PC-3 (cell line): ENCODE measurements at regions not wholly inside any gene's neighbourhood (a gene's known extent, or its start where the extent isn't known, plus 50 kb on each side); places are given as distances from the start of the nearest gene placed in this dataset.

Experiments used
- ATAC-seq: fragments of 200-7000 bp; cut with Tn5 transposase; 2 replicates; pipeline ENCODE4 v1.9.1; 2020; ENCODE audit warnings: mild to moderate bottlenecking, moderate library complexity
- BruUV-seq: library from RNA; stranded (reverse); fragments of 400-500 nt; replicated peaks from 2 replicates; lab custom pipeline; 2021; lab: Mats Ljungman, UMichigan
- CTCF ChIA-PET: fragments of 300-600 bp; sonication (Branson Sonifier 250); formaldehyde crosslinking; loops from one replicate; lab custom pipeline; 2022; ENCODE audit warnings: antibody characterized with exemption; lab: Charles Lee
- POLR2A ChIA-PET: fragments of 300-600 bp; sonication (Branson Sonifier 250); formaldehyde crosslinking; loops from one replicate; lab custom pipeline; 2022; ENCODE audit warnings: antibody characterized with exemption; ENCODE audit not compliant: unreplicated experiment; lab: Charles Lee
- DNase-seq: peaks from one replicate; pipeline ENCODE4 v3.0.0-alpha.2; 2015
- H2AFZ ChIP-seq: fragments of 300-600 bp; sonication (generic); 2 replicates; pipeline ENCODE4 v1.6.0; 2016; ENCODE audit warnings: antibody characterized with exemption, low read length
- H3F3A ChIP-seq: fragments of 300-600 bp; sonication (generic); one replicate; pipeline ENCODE4 v1.6.0; 2017; ENCODE audit warnings: antibody characterized with exemption, low read length, control low read depth, mild to moderate bottlenecking; ENCODE audit not compliant: unreplicated experiment
- H3K27ac ChIP-seq: fragments of 300-600 bp; sonication (generic); 2 replicates; pipeline ENCODE4 v1.5.1; 2016; ENCODE audit warnings: mild to moderate bottlenecking, low read length
- H3K27me3 ChIP-seq: fragments of 300-600 bp; sonication (generic); 2 replicates; pipeline ENCODE4 v1.6.1; 2016; ENCODE audit warnings: low read length, mixed read lengths
- H3K36me3 ChIP-seq: fragments of 300-600 bp; sonication (generic); 2 replicates; pipeline ENCODE4 v1.6.1; 2016; ENCODE audit warnings: low read depth, mixed run types, low read length, mixed read lengths
- H3K4me1 ChIP-seq: fragments of 300-600 bp; sonication (generic); 2 replicates; pipeline ENCODE4 v1.5.1; 2016; ENCODE audit warnings: low read length; ENCODE audit not compliant: insufficient read depth
- H3K4me2 ChIP-seq: fragments of 300-600 bp; sonication (generic); 2 replicates; pipeline ENCODE4 v1.6.0; 2016; ENCODE audit warnings: low read length
- H3K4me3 ChIP-seq: fragments of 300-600 bp; sonication (generic); 2 replicates; pipeline ENCODE4 v1.5.1; 2016; ENCODE audit warnings: mild to moderate bottlenecking, low read length, mixed read lengths
- H3K79me2 ChIP-seq: fragments of 300-600 bp; sonication (generic); 2 replicates; pipeline ENCODE4 v1.6.1; 2017; ENCODE audit warnings: low read length, mixed read lengths
- H3K9ac ChIP-seq: fragments of 300-600 bp; sonication (generic); 2 replicates; pipeline ENCODE4 v1.6.0; 2016; ENCODE audit warnings: mild to moderate bottlenecking, low read length
- H3K9me2 ChIP-seq: fragments of 300-600 bp; sonication (generic); replicated peaks from 2 replicates; pipeline ENCODE4 v1.6.1; 2016; ENCODE audit warnings: mixed run types, low read length, mixed read lengths
- H3K9me3 ChIP-seq: fragments of 300-600 bp; sonication (generic); 2 replicates; pipeline ENCODE4 v1.6.1; 2016; ENCODE audit warnings: low read length, mixed read lengths
- H4K20me1 ChIP-seq: fragments of 300-600 bp; sonication (generic); 2 replicates; pipeline ENCODE4 v1.6.1; 2016; ENCODE audit warnings: low read length, mixed read lengths
- CTCF ChIP-seq: fragments of 300-600 bp; sonication (generic); conservative IDR thresholded peaks from 2 replicates; pipeline ENCODE4 v1.5.1; 2017; ENCODE audit warnings: antibody characterized with exemption, low read depth, mild to moderate bottlenecking, low read length
- EZH2 ChIP-seq: fragments of 300-600 bp; sonication (generic); IDR thresholded peaks from one replicate; pipeline ENCODE4 v1.6.1; 2017; ENCODE audit warnings: antibody characterized with exemption, mild to moderate bottlenecking, low read length; ENCODE audit not compliant: unreplicated experiment
- EZH2phosphoT487 ChIP-seq: fragments of 300-600 bp; sonication (generic); IDR thresholded peaks from 2 replicates; pipeline ENCODE4 v1.6.1; 2018; ENCODE audit warnings: mild to moderate bottlenecking, antibody characterized with exemption, low read length, borderline replicate concordance
- intact Hi-C: fragments of 100-400 bp; cut with micrococcal nuclease; formaldehyde crosslinking; loops from 2 replicates; pipeline ENCODE4 v1.9.0; 2023

- POLR2A ChIA-PET: no interaction called here
- TF ChIP-seq EZH2 (no peak), CTCF (no peak), EZH2phosphoT487 (no peak)
Measured at GRCh38 chr6:51336185-51336584, 517.5 kb downstream of the TFAP2B start.

DNA sequence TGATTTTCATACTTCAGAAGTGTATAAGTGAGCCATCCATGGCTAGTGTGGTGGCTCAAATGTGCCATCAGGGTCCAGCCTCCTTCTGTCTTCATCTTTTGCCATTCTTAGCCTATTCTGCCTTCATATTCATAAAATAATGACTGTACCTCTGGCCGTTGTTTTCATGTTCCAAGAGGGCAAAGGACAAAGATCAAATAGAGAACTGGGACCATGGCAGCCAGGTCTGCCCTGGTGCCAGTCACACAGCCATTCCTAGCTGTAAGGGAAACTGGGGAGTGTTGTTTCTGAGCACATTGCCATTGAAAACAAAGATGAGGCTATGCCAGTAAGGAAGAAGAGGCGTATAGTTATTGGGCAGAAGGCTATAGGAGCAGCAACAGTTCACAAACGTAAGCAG, 518.6 kb downstream of the TFAP2B start:
- intact Hi-C loops: no loop called here
- Histone ChIP-seq H3F3A (no peaks in the 10 kb centered on the region), H3K9me3 (no peaks in the 10 kb centered on the region), H3K27ac (no peak overlapping the region), H3K36me3 (no peaks in the 10 kb centered on the region), H3K79me2 (no peaks in the 10 kb centered on the region), H3K9me2 (no peaks in the 10 kb centered on the region), H3K9ac (no peak overlapping the region), H3K4me1 (peaks cover 10% of the 10 kb centered on the region), H3K27me3 (peaks cover under 1% of the 10 kb centered on the region; the same call in 1 of the 2 replicates), H4K20me1 (no peaks in the 10 kb centered on the region), H3K4me3 (no peak overlapping the region), H2AFZ (no peak overlapping the region), H3K4me2 (no peak overlapping the region)
- CTCF ChIA-PET: no interaction called here
- POLR2A ChIA-PET: no interaction called here
- DNase-seq (no peak), ATAC-seq (no peak)
- BruUV-seq: no TSS peak
- TF ChIP-seq EZH2 (no peak), EZH2phosphoT487 (no peak), CTCF (no peak)

More at GRCh38 chr6:51336185-51336584, 517.5 kb downstream of the TFAP2B start:
- no peak overlapping the region for H3K27ac ChIP-seq
- no peak overlapping the region for H3K4me2 ChIP-seq
- peaks cover 10% of the 10 kb centered on the region for H3K4me1 ChIP-seq
- no peaks in the 10 kb centered on the region for H3K9me3 ChIP-seq
- H3F3A ChIP-seq: no peaks in the 10 kb centered on the region
- H3K9ac ChIP-seq: no peak overlapping the region
- BruUV-seq: no TSS peak
- ATAC-seq (no peak), DNase-seq (no peak)
- intact Hi-C loops: no loop called here
- H2AFZ ChIP-seq: no peak overlapping the region
- H3K36me3 ChIP-seq: no peaks in the 10 kb centered on the region
- peaks cover 5% of the 10 kb centered on the region; the same call in 1 of the 2 replicates for H3K27me3 ChIP-seq
- H3K79me2 ChIP-seq: no peaks in the 10 kb centered on the region
- H3K4me3 ChIP-seq: no peak overlapping the region
- H4K20me1 ChIP-seq: no peaks in the 10 kb centered on the region
- CTCF ChIA-PET: no interaction called here
- H3K9me2 ChIP-seq: no peaks in the 10 kb centered on the region

- peaks cover 10% of the 10 kb centered on the region for H3K4me1 ChIP-seq
- H2AFZ ChIP-seq: no peak overlapping the region
- no TSS peak for BruUV-seq
- no peak overlapping the region for H3K9ac ChIP-seq
- no peaks in the 10 kb centered on the region for H3K36me3 ChIP-seq
- intact Hi-C loops: no loop called here
- H3K9me2 ChIP-seq: no peaks in the 10 kb centered on the region
- H3K79me2 ChIP-seq: no peaks in the 10 kb centered on the region
- H3K27me3 ChIP-seq: no peaks in the 10 kb centered on the region
- TF ChIP-seq EZH2: no peak
- TF ChIP-seq CTCF: no peak
- no peak for TF ChIP-seq EZH2phosphoT487
- ChIA-PET CTCF (no interaction called here), POLR2A (no interaction called here)
- ATAC-seq (no peak), DNase-seq (no peak)
- H3K27ac ChIP-seq: no peak overlapping the region
- H3K9me3 ChIP-seq: no peaks in the 10 kb centered on the region
- no peak overlapping the region for H3K4me3 ChIP-seq
- H3F3A ChIP-seq: no peaks in the 10 kb centered on the region
- no peaks in the 10 kb centered on the region for H4K20me1 ChIP-seq
- 0 out of 2 replicates have a peak overlapping the region, but pooled peaks have one; percentile 58 for H3K4me2 ChIP-seq
Measured at GRCh38 chr6:51339108-51339507, 520.4 kb downstream of the TFAP2B start.
